Loucy (cell line): ENCODE measurements at regions not wholly inside any gene's neighbourhood (a gene's known extent, or its start where the extent isn't known, plus 50 kb on each side); places are given as distances from the start of the nearest gene placed in this dataset.

Source experiments
- H2AFZ ChIP-seq: fragments of 200-600 bp; sonication (generic); 2 replicates; pipeline ENCODE4 v1.6.0; 2016; ENCODE audit warnings: antibody characterized with exemption, mild to moderate bottlenecking, low read length, moderate library complexity
- H3F3A ChIP-seq: fragments of 200-600 bp; 2 replicates; pipeline ENCODE4 v1.6.0; 2016; ENCODE audit warnings: antibody characterized with exemption, low read depth, mild to moderate bottlenecking
- H3K27me3 ChIP-seq: fragments of 200-600 bp; sonication (generic); 2 replicates; pipeline ENCODE4 v1.6.1; 2014; ENCODE audit warnings: low read length, mild to moderate bottlenecking; ENCODE audit not compliant: insufficient read depth, poor library complexity, severe bottlenecking
- H3K36me3 ChIP-seq: fragments of 200-600 bp; sonication (generic); 2 replicates; pipeline ENCODE4 v1.6.1; 2016; ENCODE audit warnings: low read length; ENCODE audit not compliant: insufficient read depth
- H3K4me1 ChIP-seq: fragments of 200-600 bp; sonication (generic); 2 replicates; pipeline ENCODE4 v1.5.1; 2014; ENCODE audit warnings: low read length, mild to moderate bottlenecking; ENCODE audit not compliant: insufficient read depth, poor library complexity, severe bottlenecking
- H3K4me2 ChIP-seq: fragments of 200-600 bp; sonication (generic); 2 replicates; pipeline ENCODE4 v1.6.0; 2014; ENCODE audit warnings: antibody characterized with exemption, low read length, low read depth, mild to moderate bottlenecking; ENCODE audit not compliant: poor library complexity, severe bottlenecking
- H3K4me3 ChIP-seq: fragments of 200-600 bp; sonication (generic); 2 replicates; pipeline ENCODE4 v1.5.1; 2014; ENCODE audit warnings: low read length, mild to moderate bottlenecking, mixed read lengths; ENCODE audit not compliant: poor library complexity, severe bottlenecking
- H3K79me2 ChIP-seq: fragments of 200-600 bp; sonication (generic); 2 replicates; pipeline ENCODE4 v1.6.1; 2014; ENCODE audit warnings: low read length; ENCODE audit not compliant: insufficient read depth
- H3K9ac ChIP-seq: fragments of 200-600 bp; sonication (generic); 2 replicates; pipeline ENCODE4 v1.6.0; 2014; ENCODE audit warnings: mild to moderate bottlenecking, low read depth, low read length, moderate library complexity; ENCODE audit not compliant: poor library complexity, severe bottlenecking
- H3K9me2 ChIP-seq: fragments of 200-600 bp; sonication (generic); replicated peaks from 2 replicates; pipeline ENCODE4 v1.6.1; 2016; ENCODE audit warnings: low read depth, low read length, mixed read lengths
- H3K9me3 ChIP-seq: fragments of 200-600 bp; sonication (generic); 2 replicates; pipeline ENCODE4 v1.6.1; 2014; ENCODE audit warnings: mild to moderate bottlenecking, antibody characterized with exemption, low read length, low read depth; ENCODE audit not compliant: insufficient read depth
- H4K20me1 ChIP-seq: fragments of 200-600 bp; sonication (generic); 2 replicates; pipeline ENCODE4 v1.6.0; 2014; ENCODE audit warnings: antibody characterized with exemption, low read length, mild to moderate bottlenecking; ENCODE audit not compliant: insufficient read depth, poor library complexity, severe bottlenecking
- EZH2phosphoT487 ChIP-seq: fragments of 200-600 bp; IDR thresholded peaks from 2 replicates; pipeline ENCODE4 v1.6.1; 2018; ENCODE audit warnings: antibody characterized with exemption, mild to moderate bottlenecking, moderate library complexity, borderline replicate concordance
- TF ChIP-seq, protein P1 (sequence below): fragments of 200-600 bp; sonication (generic); conservative IDR thresholded peaks from 2 replicates; pipeline ENCODE4 v1.5.1; 2014; ENCODE audit warnings: mild to moderate bottlenecking, antibody characterized with exemption, low read length

DNA sequence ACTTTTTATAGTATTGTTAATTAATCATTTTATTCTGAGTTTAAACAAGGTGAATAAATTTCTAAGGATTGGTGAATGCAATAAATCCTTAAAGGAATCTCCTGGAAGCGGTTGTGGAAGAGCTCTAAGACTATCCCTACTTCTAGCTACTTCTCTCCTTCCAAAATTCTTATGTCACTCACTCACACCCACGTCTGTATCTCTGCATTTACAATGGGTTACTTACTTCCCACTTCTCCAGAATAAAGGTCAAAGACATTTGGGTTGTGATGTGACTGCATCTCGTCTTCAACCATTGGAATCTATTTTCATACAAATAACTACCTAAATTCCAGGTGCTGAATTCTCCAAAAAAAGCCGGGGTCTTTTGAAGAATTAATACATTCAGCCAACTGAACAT lies 234.2 kb upstream of the MDFIC2 start:
- Histone ChIP-seq H3K9ac (no peak overlapping the region), H3K27me3 (no peaks in the 10 kb centered on the region), H3K9me2 (no peaks in the 10 kb centered on the region), H3K4me3 (no peak overlapping the region), H3K9me3 (no peaks in the 10 kb centered on the region), H2AFZ (no peak overlapping the region), H3F3A (no peaks in the 10 kb centered on the region), H4K20me1 (no peaks in the 10 kb centered on the region), H3K4me2 (no peak overlapping the region), H3K4me1 (no peaks in the 10 kb centered on the region), H3K36me3 (no peaks in the 10 kb centered on the region), H3K79me2 (no peaks in the 10 kb centered on the region)
- TF ChIP-seq, protein P1, sequence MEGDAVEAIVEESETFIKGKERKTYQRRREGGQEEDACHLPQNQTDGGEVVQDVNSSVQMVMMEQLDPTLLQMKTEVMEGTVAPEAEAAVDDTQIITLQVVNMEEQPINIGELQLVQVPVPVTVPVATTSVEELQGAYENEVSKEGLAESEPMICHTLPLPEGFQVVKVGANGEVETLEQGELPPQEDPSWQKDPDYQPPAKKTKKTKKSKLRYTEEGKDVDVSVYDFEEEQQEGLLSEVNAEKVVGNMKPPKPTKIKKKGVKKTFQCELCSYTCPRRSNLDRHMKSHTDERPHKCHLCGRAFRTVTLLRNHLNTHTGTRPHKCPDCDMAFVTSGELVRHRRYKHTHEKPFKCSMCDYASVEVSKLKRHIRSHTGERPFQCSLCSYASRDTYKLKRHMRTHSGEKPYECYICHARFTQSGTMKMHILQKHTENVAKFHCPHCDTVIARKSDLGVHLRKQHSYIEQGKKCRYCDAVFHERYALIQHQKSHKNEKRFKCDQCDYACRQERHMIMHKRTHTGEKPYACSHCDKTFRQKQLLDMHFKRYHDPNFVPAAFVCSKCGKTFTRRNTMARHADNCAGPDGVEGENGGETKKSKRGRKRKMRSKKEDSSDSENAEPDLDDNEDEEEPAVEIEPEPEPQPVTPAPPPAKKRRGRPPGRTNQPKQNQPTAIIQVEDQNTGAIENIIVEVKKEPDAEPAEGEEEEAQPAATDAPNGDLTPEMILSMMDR, result no peak
- TF ChIP-seq EZH2phosphoT487, result no peak

DNA sequence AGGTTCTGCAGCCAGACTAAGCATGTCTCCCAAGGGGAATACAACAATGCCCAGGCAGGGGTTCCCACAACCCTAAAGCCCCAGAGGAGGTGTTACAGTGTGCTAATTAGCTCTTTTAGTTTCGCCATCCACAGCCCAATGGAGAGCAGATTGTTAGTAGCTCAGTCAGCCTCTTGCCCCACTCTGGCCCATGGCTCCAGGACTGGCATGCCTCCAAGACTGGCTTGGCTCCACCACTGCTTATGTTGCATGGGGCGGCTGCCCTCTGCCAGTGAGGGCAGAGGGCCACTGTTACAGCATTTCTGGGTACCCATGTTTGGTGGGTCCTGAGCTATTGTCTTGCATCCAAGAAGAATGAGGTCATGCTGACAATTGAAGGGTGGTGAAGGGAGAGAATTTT lies 231.1 kb upstream of the MDFIC2 start:
- TF ChIP-seq, protein P1, result no peak
- TF ChIP-seq EZH2phosphoT487, result no peak
- Histone ChIP-seq H3K4me1 (no peaks in the 10 kb centered on the region), H4K20me1 (no peaks in the 10 kb centered on the region), H3K36me3 (no peaks in the 10 kb centered on the region), H3K9me2 (no peaks in the 10 kb centered on the region), H3K79me2 (no peaks in the 10 kb centered on the region), H3K9me3 (no peaks in the 10 kb centered on the region), H3F3A (no peaks in the 10 kb centered on the region), H3K27me3 (no peaks in the 10 kb centered on the region), H2AFZ (no peak overlapping the region), H3K9ac (no peak overlapping the region), H3K4me3 (no peak overlapping the region), H3K4me2 (no peak overlapping the region)

DNA sequence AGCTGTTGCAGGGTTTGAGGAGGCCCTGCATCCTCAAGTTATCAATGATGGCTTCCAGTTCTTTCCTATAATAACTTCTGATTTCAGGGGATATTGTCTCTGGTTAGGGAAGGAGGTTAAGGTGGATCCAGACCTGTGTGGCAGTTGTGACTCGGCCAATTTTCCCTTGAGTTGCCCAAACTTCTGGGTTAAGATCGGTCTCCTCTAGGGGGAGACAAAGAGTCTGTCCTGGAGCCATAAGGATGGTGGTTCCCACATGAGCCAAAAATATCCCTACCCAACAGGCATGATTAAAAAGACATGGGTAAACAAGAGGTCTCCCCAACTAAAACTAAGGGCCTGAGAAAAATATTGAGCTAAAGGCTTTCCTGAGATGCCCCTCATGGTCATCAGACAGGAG lies 227.5 kb upstream of the MDFIC2 start:
- Histone ChIP-seq H3K79me2 (no peaks in the 10 kb centered on the region), H3K27me3 (no peaks in the 10 kb centered on the region), H3K4me1 (no peaks in the 10 kb centered on the region), H3K9me2 (no peaks in the 10 kb centered on the region), H4K20me1 (no peaks in the 10 kb centered on the region), H3K4me3 (no peak overlapping the region), H3K9ac (no peak overlapping the region), H2AFZ (no peak overlapping the region), H3K4me2 (no peak overlapping the region), H3F3A (no peaks in the 10 kb centered on the region), H3K36me3 (no peaks in the 10 kb centered on the region), H3K9me3 (no peaks in the 10 kb centered on the region)
- TF ChIP-seq EZH2phosphoT487, result no peak
- TF ChIP-seq, protein P1, result peak; percentile 44; the same call in 1 of the 2 replicates
